H1 (cell line): ENCODE measurements at regions not wholly inside any gene's neighbourhood (a gene's known extent, or its start where the extent isn't known, plus 50 kb on each side); places are given as distances from the start of the nearest gene placed in this dataset.

ENCODE experiments used
- CHD7 ChIP-seq: fragments of 300-600 bp; sonication (generic); IDR thresholded peaks from 2 replicates; pipeline ENCODE4 v1.7.1; 2012; ENCODE audit warnings: low read length, moderate library complexity, mild to moderate bottlenecking, inconsistent platforms; ENCODE audit not compliant: insufficient replicate concordance
- EP300 ChIP-seq, 2 experiments: IDR thresholded peaks; 1 replicate in 1 of 2; 2 replicates in 1 of 2; pipeline ENCODE4 v1.6.1; 2011 to 2012; ENCODE audit warnings: low read depth in 2 of 2, low read length in 2 of 2, mild to moderate bottlenecking in 2 of 2, borderline replicate concordance in 1 of 2, inconsistent platforms in 1 of 2, moderate library complexity in 1 of 2
- FOSL1 ChIP-seq: IDR thresholded peaks from 2 replicates; pipeline ENCODE4 v1.6.1; 2011; ENCODE audit warnings: mild to moderate bottlenecking, low read depth, low read length, moderate library complexity; ENCODE audit not compliant: insufficient read depth
- POU5F1 ChIP-seq: IDR thresholded peaks from 2 replicates; pipeline ENCODE4 v1.6.1; 2011; ENCODE audit warnings: low read depth, mild to moderate bottlenecking, low read length, moderate library complexity
- USF2 ChIP-seq: IDR thresholded peaks from 2 replicates; pipeline ENCODE4 v1.6.1; 2011; ENCODE audit warnings: low read length, improper control_type of control experiment

- TF ChIP-seq CHD7, result no peak
- TF ChIP-seq USF2, result no peak
- TF ChIP-seq FOSL1, result no peak
- TF ChIP-seq EP300 (IDR thresholded peaks at IDR 0.05; ENCODE audit: borderline replicate concordance in 1 of 2, low read depth in 2 of 2, low read length in 2 of 2), result no peak
- no peak for TF ChIP-seq POU5F1
Observed at GRCh38 chr3:23644676-23645075, 161.1 kb upstream of the UBE2E1 start (continued).
